ENCODE measurements at regions not wholly inside any gene's neighbourhood (a gene's known extent, or its start where the extent isn't known, plus 50 kb on each side); places are given as distances from the start of the nearest gene placed in this dataset.

DNA sequence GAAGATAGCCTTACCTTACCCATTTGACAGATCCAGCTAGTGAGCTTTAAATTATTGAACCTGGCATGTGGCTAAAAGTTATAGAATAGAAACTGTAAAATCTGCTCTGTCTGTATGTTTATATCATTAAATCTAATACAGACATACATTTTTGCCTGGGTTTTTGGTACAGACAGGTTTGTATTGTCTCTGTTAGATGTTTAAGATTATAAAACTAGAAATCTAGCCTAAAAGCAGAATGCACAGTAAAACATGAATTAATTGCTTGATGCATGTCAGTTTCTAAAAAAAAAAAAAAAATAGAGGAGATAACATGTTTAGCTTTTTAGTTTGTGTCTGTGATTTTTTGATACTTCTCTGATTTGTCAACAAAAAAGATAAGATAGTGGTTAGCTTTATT is 477.6 kb upstream of the LRRC7 start:
- POLR2A ChIA-PET = no interaction called here
- DNase-seq = no peak
- CTCF ChIA-PET = no interaction called here
- Histone ChIP-seq H2AFZ (ENCODE audit: low read depth) (no peak overlapping the region), H3K79me2 (ENCODE audit: insufficient read depth) (no peaks in the 10 kb centered on the region), H3K27ac (ENCODE audit: low read depth in 2 of 2, low read length in 1 of 2) (no peak overlapping the region), H3K27me3 (ENCODE audit: insufficient read depth) (no peaks in the 10 kb centered on the region), H3K36me3 (replicated peaks in 1 of 2; ENCODE audit: control insufficient read depth in 1 of 2, insufficient read depth in 2 of 2, low read length in 1 of 2) (no peaks in the 10 kb centered on the region), H4K20me1 (ENCODE audit: insufficient read depth) (no peaks in the 10 kb centered on the region), H3F3A (replicated peaks; ENCODE audit: insufficient read depth) (no peaks in the 10 kb centered on the region), H3K4me1 (ENCODE audit: control insufficient read depth in 1 of 2, insufficient read depth in 2 of 2, low read depth in 1 of 2, low read length in 1 of 2) (peaks cover 0 to 2% of the 10 kb centered on the region in 2 experiments; a peak in 2 of 4 replicates), H3K9ac (no peak overlapping the region), H3K9me2 (no peaks in the 10 kb centered on the region), H3K4me2 (no peak overlapping the region), H3K4me3 (ENCODE audit: low read depth in 2 of 2, low read length in 1 of 2) (no peak overlapping the region), H3K9me3 (no peaks in the 10 kb centered on the region)
- no peak for TF ChIP-seq FOSL2 (IDR thresholded peaks at IDR 0.05; ENCODE audit: borderline replicate concordance, low read depth)
- TF ChIP-seq NFIC (IDR thresholded peaks at IDR 0.05; ENCODE audit: borderline replicate concordance) = no peak
- TF ChIP-seq TEAD4 (IDR thresholded peaks at IDR 0.05; ENCODE audit: borderline replicate concordance, insufficient read depth) = no peak
- TF ChIP-seq EZH2phosphoT487 (IDR thresholded peaks at IDR 0.05; ENCODE audit: borderline replicate concordance, low read depth) = no peak
- TF ChIP-seq CTCF (IDR thresholded peaks at IDR 0.05) = no peak
- no peak for TF ChIP-seq TCF12 (IDR thresholded peaks at IDR 0.05)
- no peak for TF ChIP-seq GABPA (IDR thresholded peaks at IDR 0.05; ENCODE audit: low read depth)
- no peak for TF ChIP-seq POLR2AphosphoS5 (IDR thresholded peaks at IDR 0.05; ENCODE audit: low read depth, low read length)
- no peak for TF ChIP-seq USF2 (IDR thresholded peaks at IDR 0.05; ENCODE audit: borderline replicate concordance, low read depth, low read length)
- no peak for TF ChIP-seq SIN3A (IDR thresholded peaks at IDR 0.05; ENCODE audit: borderline replicate concordance, low read depth, low read length)
- TF ChIP-seq RCOR1 (IDR thresholded peaks at IDR 0.05; ENCODE audit: low read length) = no peak
- no peak for TF ChIP-seq REST (IDR thresholded peaks at IDR 0.05; ENCODE audit: low read depth, low read length)
- no peak for TF ChIP-seq RFX5 (IDR thresholded peaks at IDR 0.05; ENCODE audit: low read length)
- TF ChIP-seq RXRA (IDR thresholded peaks at IDR 0.05; ENCODE audit: borderline replicate concordance, low read depth) = no peak
- no peak for TF ChIP-seq GATA2 (CRISPR knock-in tag; IDR thresholded peaks at IDR 0.05)
- TF ChIP-seq EP300 (IDR thresholded peaks at IDR 0.05; ENCODE audit: borderline replicate concordance in 1 of 2, low read depth in 1 of 2, low read length in 1 of 2) = no peak
- TF ChIP-seq CHD2 (IDR thresholded peaks at IDR 0.05; ENCODE audit: low read length, partially characterized antibody) = no peak

All from SK-N-SH (cell line).